HepG2 (cell line): ENCODE measurements at regions not wholly inside any gene's neighbourhood (a gene's known extent, or its start where the extent isn't known, plus 50 kb on each side); places are given as distances from the start of the nearest gene placed in this dataset.

Experiments
- BHLHE40 ChIP-seq: IDR thresholded peaks from 2 replicates; pipeline ENCODE4 v1.6.1; 2011; ENCODE audit warnings: low read length, improper control_type of control experiment
- CEBPG ChIP-seq: IDR thresholded peaks from 2 replicates; pipeline ENCODE4 v1.6.1; 2016
- FOXK1 ChIP-seq: sonication (generic); formaldehyde crosslinking; IDR thresholded peaks from 2 replicates; pipeline ENCODE4 v1.4.0; 2020; ENCODE audit warnings: low read depth, missing genetic modification reagents, borderline replicate concordance
- GABPB1 ChIP-seq: IDR thresholded peaks from 2 replicates; pipeline ENCODE4 v1.6.1; 2016; ENCODE audit warnings: mild to moderate bottlenecking, missing genetic modification reagents, moderate library complexity, missing compliant biosample characterization
- GATA4 ChIP-seq: sonication (generic); IDR thresholded peaks from 2 replicates; pipeline ENCODE4 v1.6.1; 2016; ENCODE audit warnings: antibody characterized with exemption, low read depth, borderline replicate concordance
- GATAD2A ChIP-seq: IDR thresholded peaks from 2 replicates; pipeline ENCODE4 v1.6.1; 2016
- MBD4 ChIP-seq: IDR thresholded peaks from 2 replicates; pipeline ENCODE4 v1.6.1; 2012; ENCODE audit warnings: low read length, inconsistent platforms, borderline replicate concordance
- NFE2L1 ChIP-seq: sonication (generic); formaldehyde crosslinking; IDR thresholded peaks from 2 replicates; pipeline ENCODE4 v1.4.0; 2020; ENCODE audit warnings: missing genetic modification reagents, mild to moderate bottlenecking, borderline replicate concordance
- NR3C1 ChIP-seq: sonication (generic); formaldehyde crosslinking; IDR thresholded peaks from 2 replicates; pipeline ENCODE4 v1.4.0; 2020; ENCODE audit warnings: missing genetic modification reagents
- RAD21 ChIP-seq: fragments of 450-650 bp; formaldehyde crosslinking; IDR thresholded peaks from 2 replicates; pipeline ENCODE4 v1.5.0; 2020; ENCODE audit warnings: mild to moderate bottlenecking
- REXO4 ChIP-seq: sonication (generic); formaldehyde crosslinking; IDR thresholded peaks from 2 replicates; pipeline ENCODE4 v1.8.0; 2022; ENCODE audit warnings: missing genetic modification reagents, mild to moderate bottlenecking, borderline replicate concordance
- SP2 ChIP-seq: sonication (generic); formaldehyde crosslinking; IDR thresholded peaks from 2 replicates; pipeline ENCODE4 v1.5.1; 2020; ENCODE audit warnings: mild to moderate bottlenecking, missing genetic modification reagents
- STAG1 ChIP-seq: sonication (generic); formaldehyde crosslinking; IDR thresholded peaks from 2 replicates; pipeline ENCODE4 v1.4.0; 2020; ENCODE audit warnings: missing genetic modification reagents
- ZFP1 ChIP-seq: IDR thresholded peaks from 2 replicates; pipeline ENCODE4 v1.6.1; 2016
- ZFP36L2 ChIP-seq: sonication (generic); formaldehyde crosslinking; IDR thresholded peaks from 2 replicates; pipeline ENCODE4 v1.4.0; 2020; ENCODE audit warnings: missing genetic modification reagents
- ZNF30 ChIP-seq: sonication (generic); formaldehyde crosslinking; IDR thresholded peaks from 2 replicates; pipeline ENCODE4 v1.5.0; 2020; ENCODE audit warnings: mild to moderate bottlenecking, missing genetic modification reagents
- ZNF34 ChIP-seq: sonication (generic); formaldehyde crosslinking; IDR thresholded peaks from 2 replicates; pipeline ENCODE4 v1.4.0; 2020; ENCODE audit warnings: mild to moderate bottlenecking, missing genetic modification reagents, borderline replicate concordance
- ZNF737 ChIP-seq: sonication (generic); formaldehyde crosslinking; IDR thresholded peaks from 2 replicates; pipeline ENCODE4 v1.5.0; 2020; ENCODE audit warnings: missing genetic modification reagents, mild to moderate bottlenecking, borderline replicate concordance
- TF ChIP-seq, protein P1 (sequence below): IDR thresholded peaks from 2 replicates; pipeline ENCODE4 v1.6.1; 2016; ENCODE audit warnings: low read depth, borderline replicate concordance
- TF ChIP-seq, protein P2 (sequence below): fragments of 450-650 bp; IDR thresholded peaks from 2 replicates; pipeline ENCODE4 v1.6.1; 2016
- TF ChIP-seq, protein P3 (sequence below): sonication (generic); formaldehyde crosslinking; IDR thresholded peaks from 2 replicates; pipeline ENCODE4 v1.4.0; 2020; ENCODE audit warnings: missing genetic modification reagents
- TF ChIP-seq, protein P4 (sequence below): sonication (generic); formaldehyde crosslinking; conservative IDR thresholded peaks from 2 replicates; pipeline ENCODE4 v1.4.0; 2020; ENCODE audit warnings: missing genetic modification reagents
- TF ChIP-seq, protein P5 (sequence below): sonication (generic); formaldehyde crosslinking; IDR thresholded peaks from 2 replicates; pipeline ENCODE4 v1.4.0; 2020; ENCODE audit warnings: missing genetic modification reagents; ENCODE audit errors: not compliant biosample characterization
- TF ChIP-seq, protein P6 (sequence below): sonication (generic); formaldehyde crosslinking; IDR thresholded peaks from 2 replicates; pipeline ENCODE4 v1.4.0; 2020; ENCODE audit warnings: missing genetic modification reagents

DNA sequence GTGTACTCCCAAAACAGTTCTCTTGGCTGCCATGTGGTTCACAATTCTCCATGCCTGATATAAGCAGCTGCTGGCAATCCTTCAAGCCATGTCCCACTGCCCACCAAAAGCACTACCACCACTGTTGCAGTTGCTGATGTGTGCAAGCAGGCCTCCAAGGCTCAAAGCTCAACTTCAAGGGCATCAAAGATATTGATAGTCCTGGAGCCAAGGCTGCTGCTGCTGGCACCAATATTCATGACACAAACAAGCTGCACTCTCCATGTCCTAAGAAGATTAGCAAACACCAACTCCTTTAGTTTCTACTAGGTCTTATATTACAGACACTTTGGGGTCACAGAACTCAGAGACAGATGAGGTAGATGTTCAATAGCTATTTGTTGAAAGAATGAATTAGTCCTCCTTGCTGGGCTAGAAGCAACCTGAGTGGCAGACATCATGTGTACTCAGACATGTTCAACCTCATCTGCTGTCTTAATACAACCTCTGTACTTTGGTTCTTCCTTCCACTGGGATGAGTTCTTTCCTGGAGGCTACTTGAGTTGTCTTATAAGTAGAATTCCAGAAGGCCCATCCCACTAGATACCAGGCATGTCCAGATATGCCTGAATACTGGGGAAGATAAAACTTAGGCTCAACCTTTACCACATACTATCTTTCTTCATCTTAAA, 104.5 kb upstream of the UGP2 start (continued):
- TF ChIP-seq NR3C1 (CRISPR knock-in tag) (no peak), ZNF30 (CRISPR knock-in tag) (no peak), GATAD2A (CRISPR knock-in tag) (peak; percentile 99), MBD4 (no peak), CEBPG (CRISPR knock-in tag) (peak; percentile 75), ZFP1 (peak; percentile 79; the same call in 1 of the 2 replicates), RAD21 (CRISPR knock-in tag) (no peak; the same call in 1 of the 2 replicates), ZFP36L2 (CRISPR knock-in tag) (no peak), GATA4 (peak; percentile 45; the same call in 1 of the 2 replicates), NFE2L1 (no peak), REXO4 (no peak), STAG1 (no peak), GABPB1 (CRISPR knock-in tag) (no peak; the same call in 1 of the 2 replicates), SP2 (CRISPR knock-in tag) (no peak), ZNF34 (CRISPR knock-in tag) (no peak), ZNF737 (no peak; the same call in 1 of the 2 replicates), FOXK1 (CRISPR knock-in tag) (peak; percentile 73; the same call in 1 of the 2 replicates), BHLHE40 (peak; percentile 53; the same call in 1 of the 2 replicates)
- TF ChIP-seq, protein P1, sequence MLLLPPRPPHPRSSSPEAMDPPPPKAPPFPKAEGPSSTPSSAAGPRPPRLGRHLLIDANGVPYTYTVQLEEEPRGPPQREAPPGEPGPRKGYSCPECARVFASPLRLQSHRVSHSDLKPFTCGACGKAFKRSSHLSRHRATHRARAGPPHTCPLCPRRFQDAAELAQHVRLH (CRISPR knock-in tag) = peak; percentile 91; the same call in 1 of the 2 replicates
- TF ChIP-seq, protein P2, sequence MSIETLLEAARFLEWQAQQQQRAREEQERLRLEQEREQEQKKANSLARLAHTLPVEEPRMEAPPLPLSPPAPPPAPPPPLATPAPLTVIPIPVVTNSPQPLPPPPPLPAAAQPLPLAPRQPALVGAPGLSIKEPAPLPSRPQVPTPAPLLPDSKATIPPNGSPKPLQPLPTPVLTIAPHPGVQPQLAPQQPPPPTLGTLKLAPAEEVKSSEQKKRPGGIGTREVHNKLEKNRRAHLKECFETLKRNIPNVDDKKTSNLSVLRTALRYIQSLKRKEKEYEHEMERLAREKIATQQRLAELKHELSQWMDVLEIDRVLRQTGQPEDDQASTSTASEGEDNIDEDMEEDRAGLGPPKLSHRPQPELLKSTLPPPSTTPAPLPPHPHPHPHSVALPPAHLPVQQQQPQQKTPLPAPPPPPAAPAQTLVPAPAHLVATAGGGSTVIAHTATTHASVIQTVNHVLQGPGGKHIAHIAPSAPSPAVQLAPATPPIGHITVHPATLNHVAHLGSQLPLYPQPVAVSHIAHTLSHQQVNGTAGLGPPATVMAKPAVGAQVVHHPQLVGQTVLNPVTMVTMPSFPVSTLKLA = no peak
- TF ChIP-seq, protein P3, sequence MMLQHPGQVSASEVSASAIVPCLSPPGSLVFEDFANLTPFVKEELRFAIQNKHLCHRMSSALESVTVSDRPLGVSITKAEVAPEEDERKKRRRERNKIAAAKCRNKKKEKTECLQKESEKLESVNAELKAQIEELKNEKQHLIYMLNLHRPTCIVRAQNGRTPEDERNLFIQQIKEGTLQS (CRISPR knock-in tag) = no peak
- TF ChIP-seq, protein P4, sequence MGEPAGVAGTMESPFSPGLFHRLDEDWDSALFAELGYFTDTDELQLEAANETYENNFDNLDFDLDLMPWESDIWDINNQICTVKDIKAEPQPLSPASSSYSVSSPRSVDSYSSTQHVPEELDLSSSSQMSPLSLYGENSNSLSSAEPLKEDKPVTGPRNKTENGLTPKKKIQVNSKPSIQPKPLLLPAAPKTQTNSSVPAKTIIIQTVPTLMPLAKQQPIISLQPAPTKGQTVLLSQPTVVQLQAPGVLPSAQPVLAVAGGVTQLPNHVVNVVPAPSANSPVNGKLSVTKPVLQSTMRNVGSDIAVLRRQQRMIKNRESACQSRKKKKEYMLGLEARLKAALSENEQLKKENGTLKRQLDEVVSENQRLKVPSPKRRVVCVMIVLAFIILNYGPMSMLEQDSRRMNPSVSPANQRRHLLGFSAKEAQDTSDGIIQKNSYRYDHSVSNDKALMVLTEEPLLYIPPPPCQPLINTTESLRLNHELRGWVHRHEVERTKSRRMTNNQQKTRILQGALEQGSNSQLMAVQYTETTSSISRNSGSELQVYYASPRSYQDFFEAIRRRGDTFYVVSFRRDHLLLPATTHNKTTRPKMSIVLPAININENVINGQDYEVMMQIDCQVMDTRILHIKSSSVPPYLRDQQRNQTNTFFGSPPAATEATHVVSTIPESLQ (CRISPR knock-in tag) = no peak
- TF ChIP-seq, protein P5, sequence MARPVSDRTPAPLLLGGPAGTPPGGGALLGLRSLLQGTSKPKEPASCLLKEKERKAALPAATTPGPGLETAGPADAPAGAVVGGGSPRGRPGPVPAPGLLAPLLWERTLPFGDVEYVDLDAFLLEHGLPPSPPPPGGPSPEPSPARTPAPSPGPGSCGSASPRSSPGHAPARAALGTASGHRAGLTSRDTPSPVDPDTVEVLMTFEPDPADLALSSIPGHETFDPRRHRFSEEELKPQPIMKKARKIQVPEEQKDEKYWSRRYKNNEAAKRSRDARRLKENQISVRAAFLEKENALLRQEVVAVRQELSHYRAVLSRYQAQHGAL (CRISPR knock-in tag) = no peak
- TF ChIP-seq, protein P6, sequence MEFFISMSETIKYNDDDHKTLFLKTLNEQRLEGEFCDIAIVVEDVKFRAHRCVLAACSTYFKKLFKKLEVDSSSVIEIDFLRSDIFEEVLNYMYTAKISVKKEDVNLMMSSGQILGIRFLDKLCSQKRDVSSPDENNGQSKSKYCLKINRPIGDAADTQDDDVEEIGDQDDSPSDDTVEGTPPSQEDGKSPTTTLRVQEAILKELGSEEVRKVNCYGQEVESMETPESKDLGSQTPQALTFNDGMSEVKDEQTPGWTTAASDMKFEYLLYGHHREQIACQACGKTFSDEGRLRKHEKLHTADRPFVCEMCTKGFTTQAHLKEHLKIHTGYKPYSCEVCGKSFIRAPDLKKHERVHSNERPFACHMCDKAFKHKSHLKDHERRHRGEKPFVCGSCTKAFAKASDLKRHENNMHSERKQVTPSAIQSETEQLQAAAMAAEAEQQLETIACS (CRISPR knock-in tag) = no peak
